ENCODE measurements at regions not wholly inside any gene's neighbourhood (a gene's known extent, or its start where the extent isn't known, plus 50 kb on each side); places are given as distances from the start of the nearest gene placed in this dataset.

DNA sequence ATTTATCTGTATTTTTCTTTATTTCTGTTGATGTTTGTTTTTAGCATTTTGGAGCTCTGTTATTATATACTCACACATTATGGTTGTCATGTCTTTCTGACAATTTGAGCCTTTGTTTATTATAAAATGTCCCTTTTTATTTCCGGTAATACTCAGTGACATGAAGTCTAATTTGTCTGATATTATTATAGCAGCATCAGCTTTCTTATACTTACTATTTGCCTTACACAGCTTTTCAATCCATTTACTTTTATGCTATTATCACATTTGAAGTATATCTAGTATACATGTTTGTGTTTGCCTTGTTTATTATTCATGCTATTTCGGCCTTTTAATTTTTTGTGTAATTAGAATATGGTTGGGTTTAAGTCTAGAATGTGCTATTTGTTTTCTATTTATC is 430.6 kb upstream of the FANCL start:
- no peak for DNase-seq

- no peak for DNase-seq
Observed at GRCh38 chr2:58669998-58670397, 428.9 kb upstream of the FANCL start.

DNA sequence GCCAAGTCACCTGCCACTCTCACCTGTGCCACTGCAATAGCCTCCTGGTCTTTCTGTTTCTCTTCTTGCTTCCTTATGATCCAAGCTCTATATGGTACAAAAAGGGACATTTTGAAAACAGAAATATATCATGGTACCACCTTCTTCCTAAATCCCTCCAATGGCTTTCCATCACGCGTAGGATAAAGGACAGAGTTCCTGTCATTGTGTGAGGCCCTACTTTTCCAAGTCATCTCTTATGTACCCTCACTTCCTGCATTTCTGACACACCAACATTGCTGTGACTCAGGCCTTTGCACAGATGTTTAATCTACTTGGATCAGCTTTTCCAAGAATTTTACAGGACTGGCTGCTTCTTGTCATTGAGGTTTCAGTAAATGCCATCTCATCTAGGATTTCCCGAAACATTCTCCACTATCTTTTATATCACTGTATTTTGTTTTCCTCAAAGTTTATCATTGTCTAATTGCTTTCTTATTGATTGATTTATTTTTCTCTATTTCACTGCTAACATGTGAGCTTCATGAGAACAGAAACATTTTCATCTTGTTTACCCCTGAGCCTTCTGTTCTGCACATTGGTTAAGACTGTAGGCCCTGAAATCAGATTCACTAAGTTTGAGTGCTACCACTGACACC is 426.1 kb upstream of the FANCL start:
- DNase-seq: no peak

DNA sequence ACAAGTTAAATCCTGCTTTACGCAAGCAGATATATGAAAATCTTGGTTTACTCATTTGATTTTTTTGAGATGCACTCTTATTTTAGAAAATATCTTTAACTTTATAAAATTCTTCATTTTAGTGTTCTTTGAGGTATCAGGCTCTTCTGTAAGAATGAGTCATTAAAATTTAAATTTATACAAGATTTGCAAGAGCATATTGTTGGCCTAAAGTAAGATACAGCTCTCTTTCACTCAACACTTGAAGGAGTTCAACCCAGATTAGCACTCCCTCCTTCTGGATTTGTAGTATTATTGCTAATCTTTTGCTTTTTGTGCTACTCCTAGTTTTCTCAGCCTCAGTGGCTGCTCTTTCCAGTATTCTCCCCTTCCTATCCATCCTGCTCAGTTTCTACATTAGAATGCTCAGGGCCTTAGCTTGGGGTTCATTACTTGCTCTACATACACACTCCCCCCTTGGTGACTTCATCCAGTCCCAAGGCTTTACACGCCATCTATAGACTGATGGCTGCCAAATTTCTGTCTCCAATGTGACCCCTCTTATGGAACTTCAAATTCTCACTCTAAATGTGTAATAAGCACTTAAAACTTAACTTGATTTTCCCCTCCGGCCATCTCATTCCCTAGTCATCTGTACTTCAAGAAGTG is 425.3 kb upstream of the FANCL start:
- no peak for DNase-seq

GRCh38 chr2:58665154-58665553 is 424.0 kb upstream of the FANCL start:
- no peak for DNase-seq

DNA sequence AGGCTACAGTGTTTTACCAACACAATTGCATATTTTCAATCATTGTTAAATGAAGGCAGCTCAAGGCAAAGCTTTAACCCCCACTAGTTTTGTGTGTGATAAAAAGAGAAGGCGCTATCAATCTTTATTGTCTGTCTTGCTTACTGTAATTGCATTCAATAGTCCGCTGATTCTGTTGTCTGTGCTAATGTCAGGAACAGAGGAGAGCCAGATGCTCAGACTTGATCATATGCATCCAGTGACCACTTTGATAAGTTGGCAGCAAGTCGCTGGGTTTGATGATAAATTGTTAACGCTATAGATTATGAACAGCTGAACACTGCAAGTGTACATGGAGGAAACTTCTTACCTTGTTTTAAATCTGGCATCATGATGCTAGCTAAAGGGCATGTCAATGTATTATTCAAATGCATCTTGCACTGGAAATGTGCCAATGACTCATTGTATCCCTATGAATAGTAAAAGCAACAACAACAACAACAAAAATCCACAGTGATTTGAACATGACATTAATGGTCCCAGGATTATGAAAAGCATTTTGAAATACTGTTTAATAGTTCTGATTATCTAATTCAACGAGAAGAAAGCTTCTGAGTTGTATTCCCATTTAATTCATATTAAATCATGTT is 423.5 kb upstream of the FANCL start:
- peak; percentile 19 for DNase-seq

DNA sequence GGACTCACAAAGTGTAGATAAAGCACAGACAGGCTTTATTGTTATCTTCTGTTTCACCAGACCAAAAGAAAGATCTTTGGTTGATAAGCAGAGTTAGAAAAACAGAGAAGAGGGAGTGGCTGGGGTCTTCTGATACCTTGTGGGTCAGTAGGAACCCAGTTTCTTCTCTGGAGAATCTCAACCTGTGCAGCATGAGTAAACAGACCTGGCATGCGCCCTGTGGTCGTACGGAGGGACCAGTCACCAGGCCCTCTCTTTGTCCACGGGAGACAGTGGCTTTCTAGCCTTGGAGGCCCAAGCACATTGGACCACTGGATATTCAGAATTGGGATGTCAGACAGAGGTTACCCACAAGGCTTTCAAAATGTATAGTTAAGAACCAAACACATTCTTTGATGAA is 418.9 kb upstream of the FANCL start:
- no peak for DNase-seq

GRCh38 chr2:58655152-58655551 is 414.0 kb upstream of the FANCL start:
- no peak for DNase-seq

DNA sequence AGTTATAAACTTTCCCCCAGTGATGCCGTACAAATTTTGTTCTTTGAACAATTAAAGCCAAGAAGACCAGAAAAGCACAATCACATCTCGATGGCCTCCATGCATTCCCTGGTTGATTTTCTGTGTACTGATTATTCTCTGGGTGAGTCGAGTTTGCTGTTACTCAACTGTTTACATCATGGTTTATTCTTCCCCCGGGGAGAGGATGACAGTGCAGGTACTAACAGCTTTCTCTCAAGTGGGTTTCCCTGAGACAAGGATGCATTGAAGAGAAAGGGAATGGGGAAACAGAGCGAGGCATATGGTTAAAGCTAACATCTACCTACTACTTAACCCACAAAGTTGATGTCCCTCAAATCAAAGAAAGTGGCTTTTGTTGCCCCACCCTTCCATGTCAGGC is 410.8 kb upstream of the FANCL start:
- peak; percentile 49 for DNase-seq

- DNase-seq: no peak
Observed at GRCh38 chr2:58650781-58651180, 409.7 kb upstream of the FANCL start.

DNA sequence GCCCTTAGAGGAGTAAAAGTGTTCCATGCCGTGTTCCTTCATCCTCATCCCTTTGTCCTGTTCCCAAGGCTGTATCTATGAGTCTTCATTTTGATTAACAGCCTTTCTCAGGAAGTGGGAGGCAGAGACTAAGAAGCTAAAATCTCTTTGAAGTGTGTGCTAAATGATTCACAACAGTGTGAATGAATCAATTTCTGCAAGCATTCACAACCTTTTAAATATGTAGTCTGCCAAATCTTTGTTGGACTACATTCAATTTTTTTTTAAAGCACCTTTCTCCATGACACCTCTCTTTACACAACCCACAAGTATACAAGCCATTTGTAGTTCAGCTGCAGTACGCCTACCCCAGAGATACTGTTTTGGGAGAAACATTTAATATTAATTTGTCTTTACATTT is 408.6 kb upstream of the FANCL start:
- no peak for DNase-seq

DNA sequence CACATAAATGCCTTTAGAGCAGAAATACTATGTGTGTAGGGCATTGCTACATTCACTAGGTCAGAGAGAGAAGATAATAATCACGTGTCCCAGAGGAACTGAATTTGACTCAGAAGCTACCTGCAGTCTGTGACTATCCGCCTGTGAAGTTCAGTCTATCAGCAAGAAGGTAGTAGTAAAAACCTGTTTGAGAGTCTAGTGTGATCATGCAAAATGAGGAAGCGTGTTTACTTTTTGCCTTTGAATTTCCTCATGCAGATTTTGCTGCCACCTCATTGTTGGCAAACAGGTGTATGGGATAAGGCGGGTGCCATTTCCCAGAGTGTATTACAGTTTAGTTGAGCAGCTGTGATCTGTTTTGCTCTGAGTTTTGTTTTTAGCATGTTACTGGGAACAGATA is 403.9 kb upstream of the FANCL start:
- DNase-seq: no peak

DNA sequence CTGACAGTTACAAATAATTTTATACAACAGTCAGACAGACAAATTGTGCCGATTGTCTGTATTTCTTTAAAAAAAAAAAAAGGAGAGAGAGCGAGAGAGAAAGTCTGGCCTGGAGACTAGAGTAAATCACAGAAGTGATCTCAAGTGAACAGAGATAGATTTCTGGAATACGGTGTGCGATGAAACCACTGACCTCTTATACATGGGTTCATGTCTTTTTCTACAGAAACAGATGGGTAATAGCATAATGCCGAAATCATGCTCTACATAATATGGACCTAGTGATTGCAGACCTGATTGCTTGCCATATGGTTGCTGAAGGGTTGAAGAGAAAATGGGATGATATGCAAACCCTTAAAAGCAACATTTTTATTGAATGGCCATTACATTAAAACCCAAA is 403.3 kb upstream of the FANCL start:
- no peak for DNase-seq

- DNase-seq: no peak
Observed at GRCh38 chr2:58641001-58641400, 399.9 kb upstream of the FANCL start.

DNA sequence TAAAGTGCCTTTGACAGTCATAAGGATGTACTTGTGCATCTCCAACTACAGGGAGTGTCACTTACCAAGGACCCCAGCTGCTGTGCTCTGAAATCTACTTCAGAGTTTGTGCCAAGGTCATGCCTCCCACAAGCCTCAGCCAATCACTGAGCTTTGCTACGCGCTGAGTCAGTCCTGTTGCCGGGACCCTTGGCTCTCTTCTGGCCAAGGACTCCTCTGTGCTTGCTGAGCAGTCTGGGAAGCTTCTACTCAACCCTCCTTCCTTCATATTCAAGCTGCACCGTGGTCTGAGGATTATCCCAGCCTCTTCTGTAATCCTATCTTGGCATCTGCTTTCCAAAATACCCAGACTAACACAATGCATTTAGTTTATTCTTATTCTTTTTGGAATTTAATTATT is 398.9 kb upstream of the FANCL start:
- DNase-seq: no peak

- no peak for DNase-seq
Observed at GRCh38 chr2:58638256-58638805, 397.2 kb upstream of the FANCL start.

DNA sequence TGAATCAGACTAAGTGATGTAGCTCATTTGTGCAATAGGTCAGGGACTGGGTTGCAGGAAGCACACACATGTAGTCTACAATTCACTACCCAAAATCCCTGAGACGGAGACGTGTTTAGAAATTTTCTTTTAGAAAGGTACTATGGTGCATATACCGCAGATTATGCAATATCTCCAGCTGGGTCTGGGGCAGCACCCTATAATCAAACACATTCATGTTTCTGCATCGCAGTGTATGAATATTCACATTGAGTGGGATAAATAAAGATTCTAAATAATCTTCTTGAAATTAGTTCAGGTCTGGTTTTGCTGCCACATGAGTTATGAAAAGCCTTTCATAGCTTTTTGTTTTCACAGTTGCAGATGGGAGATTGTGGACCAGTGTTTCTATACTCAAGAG is 395.7 kb upstream of the FANCL start:
- no peak for DNase-seq

- no peak for DNase-seq
Observed at GRCh38 chr2:58635801-58636375, 394.8 kb upstream of the FANCL start.

DNA sequence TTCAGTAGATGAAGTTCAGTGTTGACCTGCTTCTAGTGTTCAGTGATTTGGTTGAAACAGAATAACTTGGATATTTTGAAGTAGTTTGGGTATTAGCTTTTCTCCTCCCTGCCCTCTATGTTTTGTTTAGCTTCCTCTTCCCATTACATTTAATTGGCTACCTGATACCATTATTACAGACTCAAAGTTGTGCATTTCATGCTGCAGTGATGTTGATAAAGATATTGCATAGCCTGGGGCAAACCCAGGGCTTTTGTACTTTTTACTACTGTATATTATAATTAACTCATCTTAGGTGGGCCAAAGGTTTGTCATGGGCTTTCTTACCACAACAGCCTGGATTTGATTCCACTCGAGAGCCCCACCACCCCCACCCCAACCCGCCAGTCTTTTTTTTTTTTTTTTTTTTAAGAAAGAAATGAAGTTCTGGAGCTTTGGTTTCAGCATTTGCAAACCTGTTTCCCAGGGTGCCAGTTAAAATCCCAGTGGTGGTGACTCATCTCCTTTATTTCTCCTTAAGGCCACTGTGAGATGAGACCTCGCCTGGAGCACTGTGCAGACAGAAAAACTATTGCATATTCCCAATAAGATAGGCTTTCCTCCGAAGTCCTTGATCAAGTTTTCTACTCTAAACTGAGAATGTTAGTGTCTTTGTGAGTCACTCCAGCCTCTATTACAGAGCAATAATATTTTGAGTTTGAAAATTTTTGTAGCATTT is 393.7 kb upstream of the FANCL start:
- DNase-seq: no peak

DNA sequence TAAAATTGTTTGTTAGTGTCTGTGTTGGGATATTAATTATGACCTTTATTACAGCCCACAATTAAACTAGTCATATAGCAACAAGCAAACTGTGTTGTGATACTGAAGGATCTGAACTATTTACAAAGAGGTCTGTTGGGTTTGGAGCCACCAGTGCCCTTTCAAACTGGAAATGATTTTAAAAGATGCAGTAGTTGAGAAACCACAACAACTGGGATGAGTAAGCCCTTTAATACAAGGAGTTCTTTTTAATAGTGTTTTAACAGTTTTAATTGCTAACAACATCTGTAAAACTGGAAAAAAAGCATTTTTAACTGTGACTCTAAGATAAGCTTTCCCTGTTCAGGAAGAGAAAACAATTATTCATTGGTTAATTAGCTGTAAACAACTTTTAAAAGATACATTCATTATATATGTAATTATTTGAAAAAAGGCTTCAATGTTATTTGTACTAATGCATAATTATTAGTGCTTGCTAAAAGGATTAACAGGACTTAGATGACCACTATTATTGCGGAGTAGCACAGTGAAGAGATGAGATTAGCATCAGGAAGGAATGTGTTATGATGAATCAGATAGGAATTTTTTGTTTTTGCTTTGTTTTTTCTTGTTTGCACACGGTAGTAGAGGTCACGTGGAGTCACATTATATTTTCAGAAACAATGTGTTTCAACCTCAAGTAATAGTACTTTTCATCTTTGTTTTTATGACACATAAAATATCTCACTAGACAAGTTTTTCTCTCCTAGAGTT is 392.7 kb upstream of the FANCL start:
- no peak for DNase-seq

DNA sequence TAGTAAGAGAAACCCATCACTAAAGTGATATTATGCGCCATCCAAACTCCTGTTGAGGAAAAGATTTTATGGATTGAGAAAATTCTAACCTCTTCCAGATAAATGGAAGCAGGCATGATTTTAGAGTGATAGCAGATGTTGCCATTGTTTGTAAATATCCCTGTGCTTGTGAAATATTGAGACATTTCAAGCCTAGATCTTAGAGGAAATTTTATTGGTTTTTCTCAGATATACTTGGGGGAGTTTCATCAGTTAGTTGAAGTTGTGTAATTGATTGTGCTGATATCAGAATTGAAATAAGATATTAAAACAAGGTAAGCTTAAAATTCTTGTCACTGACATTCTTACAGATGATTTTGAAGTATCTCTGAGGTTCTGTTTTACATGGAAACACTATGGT is 390.9 kb upstream of the FANCL start:
- DNase-seq: no peak

DNA sequence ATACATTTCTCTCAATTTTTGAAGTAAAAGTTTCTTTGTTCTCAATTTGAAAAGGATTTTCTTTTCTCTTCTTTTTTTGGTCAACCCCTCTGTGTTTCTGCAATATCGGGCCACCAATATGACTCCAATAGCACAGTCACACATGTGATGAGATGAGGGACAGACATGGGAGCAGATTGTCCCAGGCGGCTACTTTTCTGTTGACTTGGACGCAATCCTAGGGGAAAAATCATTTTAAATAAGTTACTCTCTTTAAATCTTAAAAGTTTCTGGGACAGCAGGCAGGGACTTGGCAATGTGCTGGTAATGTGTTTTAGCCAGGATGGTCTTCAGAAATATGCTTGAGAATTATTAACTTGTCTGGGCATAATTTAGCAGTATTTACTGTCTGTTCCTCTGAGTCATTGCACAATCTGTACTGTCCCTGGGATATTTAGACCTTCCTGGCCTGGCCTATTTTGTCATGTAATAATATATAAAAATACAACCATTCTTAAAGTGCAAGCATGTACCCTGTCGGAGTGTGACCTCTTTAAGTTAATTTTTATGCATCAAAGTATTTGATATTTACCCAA is 388.5 kb upstream of the FANCL start:
- no peak for DNase-seq
